ENCODE measurements at regions not wholly inside any gene's neighbourhood (a gene's known extent, or its start where the extent isn't known, plus 50 kb on each side); places are given as distances from the start of the nearest gene placed in this dataset.

GRCh38 chr2:121862286-121862685, 106.8 kb downstream of the TSN start:
- no peak for DNase-seq

GRCh38 chr2:121865914-121866313, 110.5 kb downstream of the TSN start:
- no peak for DNase-seq

- DNase-seq: no peak
These were observed 111.3 kb downstream of the TSN start for GRCh38 chr2:121866789-121867188.

GRCh38 chr2:121868652-121869051, 113.2 kb downstream of the TSN start:
- no peak for DNase-seq

- DNase-seq: no peak
These were observed 113.9 kb downstream of the TSN start for GRCh38 chr2:121869363-121869762.

- DNase-seq: no peak
These were observed 114.4 kb downstream of the TSN start for GRCh38 chr2:121869873-121870272.

- no peak for DNase-seq
These were observed 117.2 kb downstream of the TSN start for GRCh38 chr2:121872651-121873050.

GRCh38 chr2:121873864-121874263, 118.4 kb downstream of the TSN start:
- no peak for DNase-seq

GRCh38 chr2:121875585-121876185, 120.2 kb downstream of the TSN start:
- DNase-seq: no peak

GRCh38 chr2:121877366-121877765, 121.9 kb downstream of the TSN start:
- no peak for DNase-seq

GRCh38 chr2:121880283-121880682, 124.8 kb downstream of the TSN start:
- no peak for DNase-seq

- no peak for DNase-seq
These were observed 125.6 kb downstream of the TSN start for GRCh38 chr2:121881038-121881437.

- no peak for DNase-seq
These were observed 126.5 kb downstream of the TSN start for GRCh38 chr2:121881950-121882349.

- no peak for DNase-seq
These were observed 128.6 kb downstream of the TSN start for GRCh38 chr2:121884078-121884477.

GRCh38 chr2:121884511-121884921, 129.1 kb downstream of the TSN start:
- no peak for DNase-seq

- no peak for DNase-seq
These were observed 130.6 kb downstream of the TSN start for GRCh38 chr2:121886059-121886458.

GRCh38 chr2:121887513-121888188, 132.2 kb downstream of the TSN start:
- DNase-seq: no peak

- DNase-seq: no peak
These were observed 132.7 kb downstream of the TSN start for GRCh38 chr2:121888189-121888557.

- DNase-seq: no peak
These were observed 134.6 kb downstream of the TSN start for GRCh38 chr2:121890041-121890440.

GRCh38 chr2:121895723-121896571, 140.5 kb downstream of the TSN start:
- no peak for DNase-seq

- DNase-seq: peak; percentile 3 to 31
These were observed 142.0 kb downstream of the TSN start for GRCh38 chr2:121897335-121897970.

GRCh38 chr2:121898483-121898882, 143.0 kb downstream of the TSN start:
- DNase-seq: no peak

- DNase-seq: no peak
These were observed 144.9 kb downstream of the TSN start for GRCh38 chr2:121900391-121900790.

GRCh38 chr2:121902171-121902591, 146.7 kb downstream of the TSN start:
- DNase-seq: no peak
